HG02763 (cell line): ENCODE measurements at regions not wholly inside any gene's neighbourhood (a gene's known extent, or its start where the extent isn't known, plus 50 kb on each side); places are given as distances from the start of the nearest gene placed in this dataset.

Experiments used
- ATAC-seq: cut with Tn5 transposase; IDR thresholded peaks from one replicate; pipeline ENCODE4 v1.9.1; 2021; ENCODE audit warnings: mild to moderate bottlenecking, moderate library complexity; ENCODE audit not compliant: unreplicated experiment

DNA sequence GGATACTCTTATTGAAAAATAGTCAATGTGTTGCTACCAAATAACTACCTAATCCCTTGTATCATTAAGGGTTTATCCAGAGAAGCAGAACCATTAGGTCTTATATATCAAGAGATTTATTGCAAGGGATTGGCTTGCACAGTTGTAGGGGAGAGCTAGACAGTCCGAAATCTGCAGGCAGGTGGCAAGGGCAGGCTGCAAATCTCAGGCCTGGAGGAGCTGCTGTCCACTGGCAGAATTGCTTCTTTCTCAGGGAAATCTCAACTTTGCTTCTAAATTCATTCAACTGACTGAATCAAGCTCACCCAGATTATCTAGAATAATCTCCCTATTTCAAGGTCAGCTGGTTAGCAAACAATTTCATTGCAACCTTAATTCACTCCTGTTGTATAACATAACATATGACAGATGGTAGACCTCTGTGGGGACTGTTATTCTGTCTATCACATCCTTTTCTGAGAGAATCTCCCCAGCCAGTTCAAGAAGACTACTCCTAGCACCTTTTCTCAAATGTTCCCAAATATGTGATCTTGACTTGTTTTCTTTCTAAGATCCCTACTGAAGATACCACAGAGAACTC, 194.2 kb downstream of the NHLRC3 start:
- no peak for ATAC-seq

DNA sequence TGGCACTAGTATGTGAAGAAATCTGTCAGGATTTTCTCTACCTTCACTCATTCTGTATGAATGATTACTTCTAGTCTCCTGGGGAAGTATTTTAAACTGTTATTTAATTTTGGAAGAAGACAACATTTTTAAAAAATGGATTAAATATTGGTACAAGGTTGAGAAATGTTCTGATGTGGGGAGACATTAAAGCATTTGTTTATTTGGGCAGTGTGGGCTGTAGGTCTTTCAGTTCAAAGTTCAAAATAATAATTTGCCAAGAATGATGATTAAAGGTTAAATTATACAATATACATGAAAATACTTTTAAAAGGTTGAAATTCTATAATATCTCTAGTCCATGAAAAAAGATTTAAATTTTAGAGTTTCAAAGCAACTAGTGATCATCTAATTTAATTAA, 194.7 kb downstream of the NHLRC3 start:
- no peak for ATAC-seq

DNA sequence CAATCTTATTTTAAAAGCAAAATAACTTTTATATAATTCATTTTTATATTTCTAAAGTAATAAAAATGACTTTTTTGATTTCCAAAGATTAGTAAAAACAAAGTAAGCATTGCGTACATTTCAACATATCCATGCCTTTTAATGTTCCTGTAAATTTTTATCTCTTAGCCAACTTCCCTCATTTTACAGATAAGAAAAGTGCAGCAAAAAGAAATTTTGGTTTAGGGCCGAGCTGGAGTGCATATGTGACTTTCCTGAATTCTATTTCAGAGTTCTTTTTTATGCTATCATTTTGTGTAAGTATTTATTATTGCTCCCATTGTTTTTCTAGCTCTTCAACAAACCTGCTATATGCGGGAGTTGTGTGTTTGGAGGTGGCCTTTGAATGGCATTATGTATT, 195.3 kb downstream of the NHLRC3 start:
- ATAC-seq, result no peak

DNA sequence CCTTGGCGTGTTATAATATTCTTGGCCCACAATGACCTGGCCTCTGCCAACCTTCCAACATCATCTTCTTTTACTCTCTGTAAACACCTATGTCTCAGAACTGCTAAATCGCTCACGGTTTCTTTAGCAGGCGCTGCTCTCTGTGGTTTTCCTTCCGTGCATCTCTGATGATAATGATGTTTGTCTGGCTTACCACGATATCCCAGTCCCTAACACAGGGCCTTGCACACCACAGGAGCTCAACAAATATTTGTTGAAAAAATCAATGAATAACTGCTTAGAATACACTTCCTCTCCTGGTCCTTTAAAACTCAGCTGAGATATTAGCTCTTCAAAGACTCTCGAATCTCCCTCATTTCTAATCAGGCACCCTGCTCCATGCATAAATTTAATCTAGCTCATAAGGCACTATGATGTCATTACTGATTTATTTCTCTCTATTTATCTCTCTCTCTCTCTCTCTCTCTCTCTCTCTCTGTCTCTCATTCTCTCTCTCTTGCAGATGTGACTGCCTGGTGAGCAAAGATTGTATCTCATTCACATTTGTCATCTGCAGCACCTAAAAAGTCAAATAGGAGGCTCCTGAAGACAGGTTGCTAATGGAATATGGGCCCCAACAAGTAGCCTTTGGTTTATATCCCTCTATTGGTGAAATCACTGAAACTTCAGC, 206.4 kb downstream of the NHLRC3 start:
- ATAC-seq, result no peak

DNA sequence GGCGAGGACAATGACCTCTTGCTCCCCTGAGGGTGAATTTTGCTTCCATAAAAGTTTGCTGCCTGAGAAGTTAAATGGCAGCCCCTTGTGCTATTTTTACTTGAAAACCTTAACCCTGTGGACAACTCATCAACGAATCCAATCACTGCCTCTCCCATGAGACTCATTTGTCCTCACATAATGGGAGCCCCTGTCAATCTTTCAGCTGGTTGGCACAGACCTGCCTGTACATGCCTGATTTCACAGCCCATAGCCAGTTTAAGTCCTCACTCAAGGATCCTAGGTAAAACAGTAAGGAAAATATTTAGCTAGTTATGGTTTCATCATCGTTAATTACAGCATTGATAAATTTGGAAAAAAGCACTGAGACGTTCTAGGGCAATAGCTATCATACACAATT, 207.4 kb downstream of the NHLRC3 start:
- ATAC-seq, result no peak

DNA sequence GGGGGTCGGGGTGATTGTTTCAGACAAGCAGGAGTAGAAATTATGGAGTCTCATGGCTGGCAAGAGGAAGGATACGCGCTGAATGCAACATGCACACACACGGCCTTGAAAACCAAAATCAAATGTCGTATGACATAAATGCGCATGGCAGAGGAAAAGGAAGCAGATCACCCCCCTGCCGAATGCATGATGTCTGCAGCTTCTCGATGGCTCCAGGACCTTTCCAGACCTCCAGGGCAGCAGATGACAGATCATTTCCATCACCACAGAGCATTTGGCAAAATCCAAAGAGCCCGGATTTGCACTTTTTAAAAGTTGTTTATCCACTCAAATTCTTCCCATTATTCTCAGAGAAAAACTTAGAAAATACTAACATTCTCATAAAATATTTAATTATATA, 211.7 kb downstream of the NHLRC3 start:
- ATAC-seq, result no peak

DNA sequence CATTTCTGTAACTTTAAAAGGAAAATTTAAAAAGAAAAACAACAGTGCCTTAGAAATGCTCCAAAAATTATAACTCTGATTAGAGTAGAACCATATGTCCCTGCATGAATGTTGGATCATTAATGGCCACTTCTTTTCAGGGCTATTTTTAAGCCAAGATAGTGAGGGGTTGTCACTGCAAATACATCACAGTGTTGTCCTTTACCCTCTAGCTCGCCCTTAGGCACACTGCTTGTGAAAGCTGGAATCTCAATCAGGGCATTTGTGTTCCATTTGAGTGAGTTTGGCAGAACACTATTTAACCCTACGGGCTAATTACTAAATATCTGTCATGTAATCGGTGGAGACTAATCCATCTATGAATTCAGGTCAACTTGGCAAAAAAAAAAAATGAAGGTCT, 212.2 kb downstream of the NHLRC3 start:
- ATAC-seq, result no peak

DNA sequence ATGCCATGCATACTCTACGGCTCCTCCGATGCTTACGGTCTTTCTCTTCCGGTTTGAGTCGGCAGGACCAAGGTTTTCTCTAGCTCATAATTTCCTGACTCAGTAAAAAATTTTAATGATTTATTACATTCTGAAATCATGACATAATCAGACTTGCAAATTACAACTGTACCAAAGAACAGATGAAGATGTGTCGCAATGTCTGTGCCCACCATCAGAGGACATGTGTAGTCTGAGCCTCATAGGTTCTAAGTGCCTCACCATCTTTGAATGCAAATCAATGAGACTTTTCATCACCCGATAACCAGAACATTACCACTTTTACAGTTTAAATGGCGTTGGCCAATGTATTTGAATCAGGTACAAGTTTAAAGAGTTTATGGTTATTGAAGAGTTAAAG, 213.1 kb downstream of the NHLRC3 start:
- no peak for ATAC-seq

DNA sequence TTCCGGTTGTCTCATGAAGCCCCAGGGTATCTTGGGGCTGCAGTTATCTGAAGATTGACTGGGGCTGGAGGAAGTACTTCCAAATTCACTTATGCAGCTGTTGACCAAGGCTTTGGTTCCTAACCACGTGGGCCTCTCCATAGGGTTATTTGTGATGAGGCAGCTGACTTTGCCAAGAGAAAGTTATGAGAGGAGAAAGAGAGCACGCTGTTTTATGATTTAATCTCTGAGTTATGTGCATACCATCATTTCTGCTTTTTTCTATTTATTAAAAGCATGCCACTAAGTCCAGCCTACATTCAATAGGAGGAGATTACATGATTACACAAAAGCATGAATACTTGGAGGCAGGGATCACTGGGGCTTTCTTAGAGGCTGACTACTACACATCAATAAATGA, 215.5 kb downstream of the NHLRC3 start:
- no peak for ATAC-seq

DNA sequence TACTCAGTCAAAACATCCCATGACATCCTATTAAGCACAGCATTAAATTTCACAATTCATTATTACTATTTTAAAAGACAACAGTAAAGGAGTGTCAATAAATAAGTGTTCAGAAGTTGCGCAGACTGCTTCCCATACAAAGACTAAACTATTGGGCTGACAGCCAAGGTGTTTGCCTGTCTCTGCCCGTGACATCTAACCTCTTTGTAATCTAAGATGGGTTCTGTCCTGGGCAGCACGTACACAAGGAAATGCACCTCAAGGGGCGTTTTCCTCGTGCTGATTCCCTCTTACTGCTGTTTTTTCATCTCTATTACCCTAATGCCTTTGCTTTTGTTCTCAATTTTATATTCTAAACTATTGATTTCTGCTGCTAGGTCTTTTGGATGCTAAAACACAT, 216.3 kb downstream of the NHLRC3 start:
- ATAC-seq, result no peak

DNA sequence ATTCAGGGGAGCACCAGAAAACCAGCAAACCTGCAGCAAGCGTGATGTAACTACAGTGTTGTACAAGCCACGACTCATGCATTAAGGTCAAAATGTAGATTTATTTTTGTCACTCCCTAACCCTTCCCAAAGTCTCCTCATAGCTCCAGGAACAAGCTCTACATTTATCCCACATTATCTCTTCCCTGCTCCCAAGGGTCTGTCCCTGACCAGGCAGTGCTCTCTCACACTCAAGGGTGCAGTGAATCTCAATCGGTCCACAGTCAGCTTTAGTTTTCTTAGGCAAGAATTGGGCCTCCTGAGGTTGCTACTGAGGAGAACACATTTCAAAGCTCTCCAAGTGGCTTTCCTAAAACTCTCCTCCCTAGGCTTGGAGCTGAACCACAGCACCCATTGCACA, 219.4 kb downstream of the NHLRC3 start:
- ATAC-seq, result no peak

DNA sequence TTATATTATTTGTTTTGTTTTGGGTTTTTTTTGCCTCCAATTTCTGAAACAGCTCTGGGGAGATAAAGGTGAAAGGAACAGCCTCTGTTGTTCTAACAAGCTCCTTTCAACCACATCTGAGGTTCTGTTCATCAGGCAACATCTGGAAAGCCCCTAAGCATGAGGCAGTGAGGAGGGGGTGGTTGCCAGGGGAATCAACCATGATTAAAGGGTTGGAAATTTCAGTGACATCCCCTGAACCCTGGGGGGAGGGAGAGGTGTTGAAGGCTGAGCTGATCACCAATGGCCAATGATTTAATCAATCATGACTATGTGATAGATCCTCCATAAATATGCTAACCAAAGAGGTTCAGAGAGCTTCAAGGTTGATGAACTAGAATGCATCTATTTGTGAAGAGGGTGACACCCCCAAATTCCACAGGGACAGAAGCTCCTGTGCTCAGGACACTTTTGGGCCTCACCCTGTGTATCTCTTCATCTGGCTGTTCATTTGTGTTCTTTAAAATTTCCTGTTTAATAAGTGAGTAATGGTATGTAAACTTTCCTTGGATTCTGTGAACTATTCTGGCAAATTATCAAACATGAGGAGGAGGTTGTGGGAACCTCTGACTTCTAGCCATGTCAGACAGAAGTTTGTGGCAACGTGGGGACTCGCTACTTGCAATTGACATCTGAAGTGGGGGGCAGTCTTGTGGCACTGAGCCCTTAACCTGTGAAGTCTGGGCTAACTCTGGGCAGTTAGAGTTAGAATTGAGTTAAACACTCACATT, 221.3 kb downstream of the NHLRC3 start:
- no peak for ATAC-seq

DNA sequence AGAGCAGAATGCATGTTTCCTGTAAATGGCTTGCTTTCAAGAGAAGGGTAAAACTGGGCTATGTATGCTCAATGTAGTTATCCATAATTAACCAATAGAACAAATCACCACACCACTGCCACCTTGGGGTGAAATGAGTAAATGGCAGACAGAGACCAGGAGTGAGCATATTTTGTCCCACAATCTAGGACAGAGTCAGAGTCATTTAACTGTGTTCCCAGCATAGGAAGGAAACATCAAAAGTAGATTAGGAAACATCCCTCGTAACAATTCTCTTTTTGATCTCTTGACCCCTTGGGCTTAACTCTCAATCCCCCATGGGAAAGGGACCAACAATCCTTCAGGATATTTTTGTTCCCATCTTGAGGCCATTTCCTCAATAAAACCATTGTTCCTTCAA, 224.8 kb downstream of the NHLRC3 start:
- peak; percentile 67 for ATAC-seq

DNA sequence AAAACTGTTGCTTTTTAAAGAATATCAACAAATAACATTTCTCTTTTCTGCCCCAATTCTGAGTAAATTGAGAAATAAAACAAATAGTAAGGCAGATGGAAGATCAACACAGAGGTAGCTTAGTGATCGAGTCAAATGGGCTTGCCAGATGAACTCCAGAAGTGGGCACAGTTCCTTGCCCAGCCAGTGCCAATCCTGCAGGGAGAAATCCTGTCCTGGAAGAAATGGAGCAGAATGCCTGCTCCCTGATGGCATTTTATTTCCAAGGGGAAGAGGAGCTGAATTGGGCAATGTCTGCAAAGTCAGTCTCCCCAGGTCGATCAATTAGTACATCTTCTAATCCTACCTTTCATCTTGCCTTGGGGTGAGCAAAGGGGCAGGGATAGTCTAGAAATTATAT, 225.3 kb downstream of the NHLRC3 start:
- no peak for ATAC-seq

DNA sequence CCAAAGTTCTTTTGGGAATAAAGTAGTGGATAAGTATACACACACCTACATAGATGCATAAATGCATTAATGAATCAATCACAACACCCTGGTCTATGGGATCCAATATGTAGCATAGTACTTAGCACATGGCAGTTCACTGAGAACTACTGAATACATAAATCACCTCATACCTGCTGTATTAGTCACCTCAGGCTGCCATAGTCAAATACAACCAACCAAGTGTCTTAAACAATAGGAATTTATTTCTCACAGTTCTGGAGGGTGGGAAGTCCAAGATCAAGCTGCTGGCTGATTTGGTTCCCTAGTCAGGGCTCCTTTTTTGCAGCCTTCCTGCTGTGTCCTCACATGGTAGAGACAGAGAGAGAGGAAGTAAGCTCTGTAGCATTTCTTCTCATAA, 228.2 kb downstream of the NHLRC3 start:
- no peak for ATAC-seq

DNA sequence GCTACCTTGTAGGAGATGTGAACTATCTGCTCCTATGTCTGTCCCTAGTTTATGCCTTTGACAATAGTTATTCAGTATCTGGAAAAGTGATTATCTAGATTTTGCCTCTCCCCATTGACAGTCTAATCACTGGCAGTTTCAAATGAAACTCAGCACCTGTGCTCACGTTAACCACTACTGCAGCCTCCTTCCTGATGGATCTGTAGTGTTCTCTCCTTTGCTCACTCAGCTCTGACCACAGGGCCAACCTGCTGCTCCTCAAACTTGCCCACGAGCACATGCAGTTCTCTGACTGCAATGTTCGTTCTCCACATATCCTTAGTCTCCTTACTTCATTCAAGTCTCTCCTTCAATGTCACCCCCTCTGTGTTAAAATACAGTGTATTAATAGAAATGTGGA, 230.1 kb downstream of the NHLRC3 start:
- ATAC-seq, result no peak

DNA sequence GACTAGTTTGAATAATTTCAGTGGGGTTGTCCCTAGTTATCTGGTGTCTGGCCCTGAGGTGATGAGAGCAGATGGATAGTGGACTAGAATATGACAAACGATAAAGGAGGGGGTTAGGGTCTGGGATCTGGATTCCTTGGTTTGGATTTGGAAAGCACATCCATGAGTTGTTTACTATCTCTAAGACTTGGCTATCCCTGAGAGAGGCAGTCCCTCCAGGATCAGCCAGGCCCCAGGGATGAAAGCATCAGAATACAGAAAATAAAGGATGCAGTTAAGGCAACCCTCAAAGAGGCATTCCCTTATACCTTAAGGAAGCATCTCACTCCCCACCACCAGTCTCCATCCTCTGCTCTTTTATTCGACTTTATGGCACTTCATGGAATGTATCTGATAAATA, 230.7 kb downstream of the NHLRC3 start:
- ATAC-seq, result no peak

DNA sequence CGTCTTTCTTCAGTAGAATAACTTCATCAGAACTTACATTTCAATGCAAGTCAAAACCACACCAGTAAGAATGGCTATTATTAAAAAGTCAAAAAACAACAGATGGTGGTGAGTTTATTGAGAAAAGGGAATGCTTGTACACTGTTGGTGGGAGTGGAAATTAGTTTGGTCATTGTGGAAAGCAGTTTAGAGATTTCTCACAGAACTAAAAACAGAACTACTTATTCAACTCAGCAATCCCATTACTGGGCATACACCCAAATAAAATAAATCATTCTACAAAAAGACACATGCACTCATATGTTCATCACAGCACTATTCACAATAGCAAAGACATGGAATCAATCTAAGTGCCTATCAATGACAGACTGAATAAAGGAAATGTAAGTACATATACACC, 231.2 kb downstream of the NHLRC3 start:
- no peak for ATAC-seq

DNA sequence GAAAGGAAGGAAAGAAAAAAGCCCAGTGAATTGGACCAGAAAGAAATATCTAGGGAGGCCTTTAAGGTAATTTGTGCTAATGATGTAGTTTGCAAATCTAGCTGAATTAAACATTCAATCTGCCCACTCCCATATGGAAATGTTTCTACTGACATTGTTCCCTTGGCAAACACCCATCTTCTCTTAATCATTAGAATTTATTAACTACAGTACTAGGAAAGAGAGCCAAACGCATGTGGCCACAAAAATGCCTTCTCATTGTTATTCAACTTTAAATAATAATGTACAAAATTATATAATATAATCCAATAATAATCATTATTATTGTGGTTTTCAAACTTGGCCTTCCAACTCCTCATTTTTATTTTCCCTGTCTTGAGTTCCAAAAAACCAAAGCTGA, 234.7 kb downstream of the NHLRC3 start:
- ATAC-seq, result no peak

DNA sequence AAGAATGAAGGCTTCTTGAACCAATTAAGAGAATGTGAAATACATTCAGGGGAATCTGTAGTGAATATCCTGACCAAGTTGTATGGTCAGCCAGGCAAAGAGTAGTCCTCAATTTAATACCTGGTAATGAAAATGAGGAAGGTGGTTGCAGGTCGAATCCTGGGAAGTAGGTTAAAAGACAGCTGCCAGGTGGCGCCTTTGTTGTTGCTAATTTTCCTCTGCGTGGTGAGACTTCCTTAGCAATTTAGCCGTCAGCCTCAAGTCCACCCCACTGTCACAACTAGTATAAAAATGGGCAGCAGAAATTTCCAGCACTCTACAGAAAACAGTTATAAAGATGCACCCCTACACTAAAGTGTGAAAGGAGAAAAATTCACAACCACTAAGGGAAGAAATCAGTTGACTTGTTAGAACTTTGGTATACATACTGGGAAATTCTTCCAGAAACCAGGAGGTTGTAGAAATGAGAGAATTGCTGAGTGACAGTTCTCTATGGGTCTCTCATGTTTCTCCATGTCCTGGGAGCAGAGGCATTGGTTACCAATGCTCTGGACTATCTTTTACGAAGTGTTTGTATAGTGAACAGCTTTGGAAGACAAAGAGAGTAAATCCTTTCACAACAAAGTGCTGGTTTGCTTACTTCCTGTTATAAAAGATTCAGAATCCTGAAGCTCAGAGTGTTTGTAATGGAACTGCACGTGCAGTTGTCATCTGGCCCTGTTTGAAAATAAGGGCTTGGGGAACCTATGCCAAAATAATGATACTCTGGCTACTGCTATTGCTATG, 235.9 kb downstream of the NHLRC3 start:
- ATAC-seq, result no peak

DNA sequence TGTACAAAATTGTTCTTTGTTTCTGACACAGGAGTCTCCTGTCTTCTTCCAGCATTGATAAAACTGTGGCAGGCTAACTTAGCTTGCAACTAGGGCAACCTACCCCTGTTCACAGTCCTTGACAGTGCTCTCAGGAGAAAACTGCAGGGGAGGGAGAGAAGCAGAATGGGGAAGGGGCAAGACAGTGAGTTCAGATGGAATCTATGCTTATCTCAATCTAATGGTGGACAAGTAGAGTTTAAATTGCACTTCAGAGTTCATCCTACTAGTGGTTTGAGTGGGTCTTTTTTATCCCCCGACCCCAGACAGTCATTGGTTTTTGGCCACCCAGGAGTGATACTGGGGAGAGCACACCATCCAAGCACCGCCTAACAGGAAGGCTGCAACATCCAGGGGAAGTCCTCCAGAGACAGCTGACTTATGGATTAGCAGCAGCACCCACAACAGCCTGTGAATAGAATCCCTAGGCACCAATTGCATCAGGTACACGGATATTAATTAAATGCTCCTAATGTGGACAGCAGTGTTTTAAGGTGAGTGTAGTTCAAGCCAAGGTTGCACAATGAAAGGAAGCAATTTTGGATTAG, 236.6 kb downstream of the NHLRC3 start:
- no peak for ATAC-seq
